Activated B cell treated with CpG ODN at 0.5 μM for 24 hours (primary cell): ENCODE measurements at regions not wholly inside any gene's neighbourhood (a gene's known extent, or its start where the extent isn't known, plus 50 kb on each side); places are given as distances from the start of the nearest gene placed in this dataset.

Experiments
- ATAC-seq: fragments of 200-7000 bp; cut with Tn5 transposase; one replicate; pipeline ENCODE4 v1.10.0; 2021; ENCODE audit warnings: low read depth, mild to moderate bottlenecking, moderate library complexity
- CTCF ChIA-PET: fragments of 350-600 bp; sonication (Branson Sonifier 250); formaldehyde crosslinking; loops from one replicate; lab custom pipeline; 2021; ENCODE audit warnings: antibody characterized with exemption; lab: Charles Lee
- POLR2A ChIA-PET: fragments of 350-600 bp; sonication (Branson Sonifier 250); formaldehyde crosslinking; loops from one replicate; lab custom pipeline; 2021; ENCODE audit warnings: antibody characterized with exemption; lab: Charles Lee
- DNase-seq: peaks from one replicate; pipeline ENCODE4 v3.0.0; 2022
- H3K27ac Mint-ChIP-seq: one replicate; pipeline ENCODE4 v1.8.0; 2020; ENCODE audit warnings: mixed read lengths
- H3K27me3 Mint-ChIP-seq: one replicate; pipeline ENCODE4 v1.8.0; 2021; ENCODE audit warnings: mixed read lengths
- H3K36me3 Mint-ChIP-seq: one replicate; pipeline ENCODE4 v1.8.0; 2021; ENCODE audit warnings: low read depth, mixed read lengths
- H3K4me1 Mint-ChIP-seq: one replicate; pipeline ENCODE4 v1.8.0; 2021; ENCODE audit warnings: mixed read lengths
- H3K4me3 Mint-ChIP-seq: one replicate; pipeline ENCODE4 v1.8.0; 2020; ENCODE audit warnings: mild to moderate bottlenecking, mixed read lengths
- H3K9me3 Mint-ChIP-seq: one replicate; pipeline ENCODE4 v1.8.0; 2020; ENCODE audit warnings: mixed read lengths
- intact Hi-C: fragments of 100-400 bp; cut with micrococcal nuclease; formaldehyde crosslinking; loops from one replicate; pipeline ENCODE4 v1.15.1; 2024
- TF ChIP-seq, protein P1 (sequence below): fragments of 200-600 bp; IDR thresholded peaks from one replicate; pipeline ENCODE4 v1.8.0; 2022; ENCODE audit warnings: antibody characterized with exemption, mild to moderate bottlenecking

DNA sequence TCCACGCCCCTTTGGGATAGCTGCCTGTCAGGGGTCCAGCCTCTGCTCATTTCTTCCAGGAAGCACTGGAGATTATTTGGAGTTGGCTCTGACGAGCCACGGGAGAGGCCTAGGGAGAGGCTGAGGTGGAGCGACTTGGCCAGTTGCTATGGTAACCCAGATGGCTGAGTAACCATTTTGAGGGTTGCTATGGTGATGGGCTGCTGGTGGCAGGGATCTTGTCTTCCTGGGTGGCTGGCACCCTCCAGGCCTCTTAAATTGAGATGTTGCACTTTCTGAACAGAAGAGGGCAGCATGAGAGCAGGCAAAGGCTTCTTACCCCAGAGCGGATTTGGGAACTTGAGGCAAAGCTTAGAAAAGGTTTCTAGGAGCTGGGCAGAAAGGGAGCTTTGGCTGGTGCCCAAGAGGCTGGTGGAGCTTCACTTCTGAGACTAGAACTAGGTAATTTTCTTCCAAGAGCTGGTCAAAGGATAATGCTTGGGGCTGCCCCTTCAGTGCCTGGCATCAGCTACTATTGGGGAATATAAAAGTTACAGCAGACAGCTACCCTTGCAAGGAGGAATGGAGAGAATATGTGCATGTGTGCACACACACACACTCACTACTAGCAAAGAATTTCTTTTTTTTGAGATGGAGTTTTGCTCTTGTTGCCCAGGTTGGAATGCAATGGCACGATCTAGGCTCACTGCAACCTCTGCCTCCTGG is 72.5 kb downstream of the NDUFS5 start:
- CTCF ChIA-PET, result interaction anchor here (0.6 to 5.7 kb wide), 46 partner anchors 10 to 462 kb away, joined by 3 to 109 read pairs (median 4); partner anchors contain the start of genes MACF1 and NDUFS5
- H3K4me3 Mint-ChIP-seq, result no peak overlapping the region
- DNase-seq (peak; percentile 30), ATAC-seq (peak; percentile 22)
- intact Hi-C loops, result loop anchor here (1.0 kb wide), 6 partner anchors 94 to 555 kb away; no protein-coding TSS in a partner anchor
- no peaks in the 10 kb centered on the region for H3K9me3 Mint-ChIP-seq
- no peaks in the 10 kb centered on the region for H3K36me3 Mint-ChIP-seq
- POLR2A ChIA-PET, result interaction anchor here (0.5 to 1.7 kb wide), 4 partner anchors 71 to 1054 kb away, joined by 3 to 6 read pairs (median 4); no protein-coding TSS in a partner anchor
- no peaks in the 10 kb centered on the region for H3K27me3 Mint-ChIP-seq
- H3K4me1 Mint-ChIP-seq, result peaks cover 26% of the 10 kb centered on the region
- H3K27ac Mint-ChIP-seq, result no peak overlapping the region
- TF ChIP-seq, protein P1, sequence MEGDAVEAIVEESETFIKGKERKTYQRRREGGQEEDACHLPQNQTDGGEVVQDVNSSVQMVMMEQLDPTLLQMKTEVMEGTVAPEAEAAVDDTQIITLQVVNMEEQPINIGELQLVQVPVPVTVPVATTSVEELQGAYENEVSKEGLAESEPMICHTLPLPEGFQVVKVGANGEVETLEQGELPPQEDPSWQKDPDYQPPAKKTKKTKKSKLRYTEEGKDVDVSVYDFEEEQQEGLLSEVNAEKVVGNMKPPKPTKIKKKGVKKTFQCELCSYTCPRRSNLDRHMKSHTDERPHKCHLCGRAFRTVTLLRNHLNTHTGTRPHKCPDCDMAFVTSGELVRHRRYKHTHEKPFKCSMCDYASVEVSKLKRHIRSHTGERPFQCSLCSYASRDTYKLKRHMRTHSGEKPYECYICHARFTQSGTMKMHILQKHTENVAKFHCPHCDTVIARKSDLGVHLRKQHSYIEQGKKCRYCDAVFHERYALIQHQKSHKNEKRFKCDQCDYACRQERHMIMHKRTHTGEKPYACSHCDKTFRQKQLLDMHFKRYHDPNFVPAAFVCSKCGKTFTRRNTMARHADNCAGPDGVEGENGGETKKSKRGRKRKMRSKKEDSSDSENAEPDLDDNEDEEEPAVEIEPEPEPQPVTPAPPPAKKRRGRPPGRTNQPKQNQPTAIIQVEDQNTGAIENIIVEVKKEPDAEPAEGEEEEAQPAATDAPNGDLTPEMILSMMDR, result no peak

DNA sequence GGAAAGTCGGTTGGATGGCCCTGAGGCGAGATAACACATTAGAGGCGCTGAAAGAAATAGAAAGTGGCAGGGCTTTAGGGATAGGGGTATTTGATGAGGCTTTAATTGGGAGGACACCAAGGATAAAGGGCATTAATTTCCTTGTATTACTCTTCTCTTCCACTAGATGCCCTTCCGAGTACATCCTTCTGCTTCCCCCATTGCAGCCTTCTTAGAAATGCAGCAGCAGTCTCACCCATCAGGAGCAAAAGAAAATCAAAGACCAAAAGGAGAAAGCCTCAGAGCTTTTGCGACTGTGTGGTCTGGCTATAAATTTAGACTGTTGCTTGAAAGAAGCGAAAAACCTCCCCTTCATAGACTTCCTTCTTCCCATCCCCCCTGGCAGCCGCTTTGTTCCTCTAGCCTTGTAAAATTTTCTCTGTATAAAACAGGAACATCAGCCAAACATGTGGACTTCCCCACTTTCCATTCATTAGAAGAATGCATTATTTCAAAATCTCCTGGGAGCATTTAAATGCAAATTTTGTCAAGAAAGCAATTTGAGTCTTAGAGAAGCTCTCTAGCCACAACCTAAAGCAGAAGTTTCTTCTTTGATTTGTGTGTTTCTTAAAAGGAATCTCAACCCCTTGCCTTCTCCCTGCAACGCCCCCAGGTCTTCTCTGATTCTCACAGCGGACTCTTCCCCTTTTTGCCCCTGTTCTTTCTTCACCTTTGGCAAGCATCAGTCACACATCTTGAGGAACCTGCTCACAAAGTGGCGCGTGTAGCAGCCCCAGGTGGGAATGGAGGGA is 76.6 kb downstream of the NDUFS5 start:
- peak overlapping the region; percentile 89 for H3K27ac Mint-ChIP-seq
- POLR2A ChIA-PET, result interaction anchor here (0.6 to 2.2 kb wide), 7 partner anchors 82 to 239 kb away, joined by 3 to 14 read pairs (median 8); no protein-coding TSS in a partner anchor

DNA sequence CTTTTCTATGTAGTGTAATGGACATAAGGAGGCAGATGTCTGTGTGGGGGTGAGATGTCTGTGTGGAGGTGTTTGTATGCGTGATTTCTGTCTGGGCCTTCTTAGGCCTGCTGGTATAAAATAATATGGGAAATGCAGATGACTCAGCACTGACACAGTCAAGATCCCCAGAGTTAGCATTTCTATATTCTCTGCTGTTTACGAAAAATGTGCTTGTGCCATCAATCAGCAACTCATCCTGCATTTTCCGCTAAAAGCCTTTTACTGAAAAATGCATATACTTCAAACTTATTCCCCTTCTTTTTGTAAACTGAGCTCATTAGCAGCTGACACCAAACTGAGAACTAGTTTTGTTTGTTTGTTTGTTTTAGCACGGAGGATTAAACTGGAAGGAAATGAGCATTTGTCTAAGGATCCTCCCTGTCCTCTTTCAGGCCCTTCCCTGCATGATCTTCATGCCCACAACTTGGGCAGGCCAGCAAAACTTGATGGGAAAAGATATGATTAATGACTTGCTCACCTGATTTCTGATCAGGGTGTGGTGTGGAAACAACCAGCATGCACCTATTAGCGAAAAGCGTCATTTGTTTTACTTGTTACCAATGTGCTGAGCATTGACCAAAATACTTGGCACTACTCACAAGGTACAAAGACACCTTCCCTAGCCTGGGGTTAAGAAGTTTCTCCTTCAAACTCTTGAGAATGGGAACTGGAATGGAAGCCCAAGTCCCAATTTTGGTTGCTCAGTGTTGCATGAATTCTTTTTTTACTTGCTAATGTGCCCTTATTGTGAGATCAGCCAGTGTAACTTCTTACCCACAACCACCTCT is 77.4 kb downstream of the NDUFS5 start:
- POLR2A ChIA-PET, result interaction anchor here (1.0 to 2.2 kb wide), 5 partner anchors 89 to 166 kb away, joined by 3 to 14 read pairs (median 10); no protein-coding TSS in a partner anchor
- peaks cover 6% of the 10 kb centered on the region for H3K36me3 Mint-ChIP-seq
- TF ChIP-seq, protein P1, result no peak
- peak overlapping the region; percentile 73 for H3K4me3 Mint-ChIP-seq
- intact Hi-C loops, result loop anchor here (2.0 to 10.0 kb wide), 4 partner anchors 15 to 1629 kb away; partner anchors contain the start of genes AKIRIN1 and ZC3H12A
- peaks cover 35% of the 10 kb centered on the region for H3K4me1 Mint-ChIP-seq
- no peaks in the 10 kb centered on the region for H3K9me3 Mint-ChIP-seq
- CTCF ChIA-PET, result interaction anchor here (0.9 to 3.2 kb wide), 12 partner anchors 81 to 338 kb away, joined by 3 to 30 read pairs (median 4); no protein-coding TSS in a partner anchor
- H3K27me3 Mint-ChIP-seq, result no peaks in the 10 kb centered on the region
- peak overlapping the region; percentile 89 for H3K27ac Mint-ChIP-seq
- no peak for ATAC-seq
- no peak for DNase-seq

More for the DNA sequence above, 76.6 kb downstream of the NDUFS5 start:
- peak; percentile 46 for DNase-seq
- peak; percentile 61 for ATAC-seq
- intact Hi-C loops, result loop anchor here (1.0 to 10.0 kb wide), 8 partner anchors 16 to 1628 kb away; partner anchors contain the start of genes AKIRIN1 and ZC3H12A
- TF ChIP-seq, protein P1, result no peak
- Mint-ChIP-seq H3K4me1 (peaks cover 37% of the 10 kb centered on the region), H3K36me3 (peaks cover 6% of the 10 kb centered on the region), H3K27me3 (no peaks in the 10 kb centered on the region), H3K9me3 (no peaks in the 10 kb centered on the region), H3K4me3 (peak overlapping the region; percentile 73)
- CTCF ChIA-PET, result interaction anchor here (0.6 to 3.2 kb wide), 16 partner anchors 74 to 372 kb away, joined by 3 to 30 read pairs (median 4); no protein-coding TSS in a partner anchor

DNA sequence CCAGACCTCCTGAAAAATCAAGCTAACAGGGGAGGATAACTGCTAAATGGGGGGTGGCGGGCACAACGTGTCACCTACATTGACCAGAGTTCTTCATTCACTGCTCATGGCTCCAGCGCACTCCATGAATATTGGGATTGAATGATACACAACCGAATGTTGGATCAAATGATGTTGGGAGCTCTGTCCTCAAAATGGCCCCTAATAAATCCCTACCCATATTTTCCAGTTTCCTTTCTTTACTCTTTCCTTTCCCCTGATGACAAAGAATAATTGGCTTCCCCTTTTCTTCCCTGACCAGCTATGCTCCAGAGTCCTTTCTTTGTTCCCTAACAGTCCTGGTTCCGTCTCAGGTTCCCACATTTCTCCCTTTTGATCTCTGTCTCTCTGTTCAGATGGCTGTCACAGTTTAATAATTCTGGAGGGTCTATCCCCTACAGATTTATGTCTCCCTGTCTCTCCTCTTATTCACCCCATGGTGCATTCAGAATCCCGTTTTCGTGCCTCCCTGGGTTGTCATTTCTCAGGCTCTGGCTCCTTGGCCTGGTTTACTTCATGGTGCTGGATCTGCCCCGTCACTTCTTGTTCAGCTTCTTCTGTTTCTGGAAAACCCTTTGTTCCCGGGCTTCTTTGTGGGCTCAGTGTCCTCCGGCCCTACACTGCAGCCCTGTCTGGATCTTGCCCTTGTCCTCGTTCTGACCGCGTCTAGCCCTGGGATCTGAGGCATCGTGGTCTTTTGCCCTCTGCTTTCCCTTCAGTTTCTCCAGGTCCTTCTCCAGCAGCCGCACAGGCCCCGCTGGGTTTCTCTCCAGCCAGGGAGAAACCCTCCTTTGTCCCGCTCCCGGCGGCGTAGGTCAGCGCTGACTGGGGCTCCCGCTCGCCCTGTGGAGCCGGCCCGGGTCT is 78.3 kb downstream of the NDUFS5 start:
- TF ChIP-seq, protein P1, result no peak
- intact Hi-C loops, result loop anchor here (5.0 to 10.0 kb wide), 3 partner anchors 112 to 1630 kb away; partner anchors contain the start of genes AKIRIN1 and ZC3H12A
- ChIA-PET CTCF (interaction anchor here (1.6 to 3.2 kb wide), 3 partner anchors 87 to 154 kb away, joined by 5 to 30 read pairs (median 29); no protein-coding TSS in a partner anchor), POLR2A (interaction anchor here (2.2 kb wide), 1 partner anchor 88 kb away, joined by 14 read pairs; no protein-coding TSS in a partner anchor)
- H3K27me3 Mint-ChIP-seq, result no peaks in the 10 kb centered on the region
- peak overlapping the region; percentile 73 for H3K4me3 Mint-ChIP-seq
- DNase-seq (no peak), ATAC-seq (no peak)
- no peaks in the 10 kb centered on the region for H3K9me3 Mint-ChIP-seq
- H3K36me3 Mint-ChIP-seq, result peaks cover 6% of the 10 kb centered on the region
- peaks cover 31% of the 10 kb centered on the region for H3K4me1 Mint-ChIP-seq
- H3K27ac Mint-ChIP-seq, result peak overlapping the region; percentile 89
